ENCODE measurements at regions not wholly inside any gene's neighbourhood (a gene's known extent, or its start where the extent isn't known, plus 50 kb on each side); places are given as distances from the start of the nearest gene placed in this dataset.

- no peak overlapping the region for H3K4me3 Mint-ChIP-seq (ENCODE audit: unreplicated experiment)
- H3K27ac Mint-ChIP-seq (ENCODE audit: unreplicated experiment): no peak overlapping the region
- no peaks in the 10 kb centered on the region for H3K36me3 Mint-ChIP-seq (ENCODE audit: unreplicated experiment)
- H3K4me1 Mint-ChIP-seq (ENCODE audit: unreplicated experiment): no peaks in the 10 kb centered on the region
- peaks cover 4% of the 10 kb centered on the region for H3K9me3 Mint-ChIP-seq (ENCODE audit: unreplicated experiment)
- no peak for DNase-seq (ENCODE audit: extremely low spot score, unreplicated experiment)
- TF ChIP-seq CTCF (IDR thresholded peaks at IDR 0.05): no peak
- peaks cover 10% of the 10 kb centered on the region for H3K27me3 Mint-ChIP-seq (ENCODE audit: unreplicated experiment)
These were observed 89.9 kb downstream of the FTHL17 start for GRCh38 chrX:30981968-30982367.

GRCh38 chrX:30979271-30979670 is 90.2 kb upstream of the TAB3 start:
- H3K4me1 Mint-ChIP-seq (ENCODE audit: unreplicated experiment): no peaks in the 10 kb centered on the region

GRCh38 chrX:30975467-30975866 is 86.4 kb upstream of the TAB3 start:
- H3K4me3 Mint-ChIP-seq (ENCODE audit: unreplicated experiment): no peak overlapping the region
- no peak overlapping the region for H3K27ac Mint-ChIP-seq (ENCODE audit: unreplicated experiment)
- H3K4me1 Mint-ChIP-seq (ENCODE audit: unreplicated experiment): no peaks in the 10 kb centered on the region
- TF ChIP-seq CTCF (IDR thresholded peaks at IDR 0.05): no peak
- H3K36me3 Mint-ChIP-seq (ENCODE audit: unreplicated experiment): no peaks in the 10 kb centered on the region
- no peaks in the 10 kb centered on the region for H3K9me3 Mint-ChIP-seq (ENCODE audit: unreplicated experiment)
- no peak for DNase-seq (ENCODE audit: extremely low spot score, unreplicated experiment)
- peaks cover 9% of the 10 kb centered on the region for H3K27me3 Mint-ChIP-seq (ENCODE audit: unreplicated experiment)

More at GRCh38 chrX:30979271-30979670, 90.2 kb upstream of the TAB3 start:
- no peak overlapping the region for H3K27ac Mint-ChIP-seq (ENCODE audit: unreplicated experiment)
- no peak for TF ChIP-seq CTCF (IDR thresholded peaks at IDR 0.05)
- peaks cover 17% of the 10 kb centered on the region for H3K27me3 Mint-ChIP-seq (ENCODE audit: unreplicated experiment)
- H3K9me3 Mint-ChIP-seq (ENCODE audit: unreplicated experiment): peaks cover 4% of the 10 kb centered on the region
- no peak for DNase-seq (ENCODE audit: extremely low spot score, unreplicated experiment)
- H3K36me3 Mint-ChIP-seq (ENCODE audit: unreplicated experiment): no peaks in the 10 kb centered on the region
- no peak overlapping the region for H3K4me3 Mint-ChIP-seq (ENCODE audit: unreplicated experiment)

GRCh38 chrX:30973784-30974427 is 84.9 kb upstream of the TAB3 start:
- Mint-ChIP-seq H3K9me3 (ENCODE audit: unreplicated experiment) (no peaks in the 10 kb centered on the region), H3K4me1 (ENCODE audit: unreplicated experiment) (no peaks in the 10 kb centered on the region), H3K36me3 (ENCODE audit: unreplicated experiment) (no peaks in the 10 kb centered on the region), H3K27me3 (ENCODE audit: unreplicated experiment) (peaks cover 9% of the 10 kb centered on the region), H3K4me3 (ENCODE audit: unreplicated experiment) (no peak overlapping the region), H3K27ac (ENCODE audit: unreplicated experiment) (no peak overlapping the region)
- no peak for DNase-seq (ENCODE audit: extremely low spot score, unreplicated experiment)
- TF ChIP-seq CTCF (IDR thresholded peaks at IDR 0.05): no peak

GRCh38 chrX:30971774-30972603 is 82.9 kb upstream of the TAB3 start:
- no peak overlapping the region for H3K27ac Mint-ChIP-seq (ENCODE audit: unreplicated experiment)
- H3K4me1 Mint-ChIP-seq (ENCODE audit: unreplicated experiment): no peaks in the 10 kb centered on the region
- H3K36me3 Mint-ChIP-seq (ENCODE audit: unreplicated experiment): no peaks in the 10 kb centered on the region
- no peaks in the 10 kb centered on the region for H3K9me3 Mint-ChIP-seq (ENCODE audit: unreplicated experiment)
- peak overlapping the region; percentile 52 for H3K4me3 Mint-ChIP-seq (ENCODE audit: unreplicated experiment)
- DNase-seq (ENCODE audit: extremely low spot score, unreplicated experiment): no peak
- TF ChIP-seq CTCF (IDR thresholded peaks at IDR 0.05): peak; percentile 73
- peaks cover 7% of the 10 kb centered on the region for H3K27me3 Mint-ChIP-seq (ENCODE audit: unreplicated experiment)
